ENCODE measurements at regions not wholly inside any gene's neighbourhood (a gene's known extent, or its start where the extent isn't known, plus 50 kb on each side); places are given as distances from the start of the nearest gene placed in this dataset.

DNA sequence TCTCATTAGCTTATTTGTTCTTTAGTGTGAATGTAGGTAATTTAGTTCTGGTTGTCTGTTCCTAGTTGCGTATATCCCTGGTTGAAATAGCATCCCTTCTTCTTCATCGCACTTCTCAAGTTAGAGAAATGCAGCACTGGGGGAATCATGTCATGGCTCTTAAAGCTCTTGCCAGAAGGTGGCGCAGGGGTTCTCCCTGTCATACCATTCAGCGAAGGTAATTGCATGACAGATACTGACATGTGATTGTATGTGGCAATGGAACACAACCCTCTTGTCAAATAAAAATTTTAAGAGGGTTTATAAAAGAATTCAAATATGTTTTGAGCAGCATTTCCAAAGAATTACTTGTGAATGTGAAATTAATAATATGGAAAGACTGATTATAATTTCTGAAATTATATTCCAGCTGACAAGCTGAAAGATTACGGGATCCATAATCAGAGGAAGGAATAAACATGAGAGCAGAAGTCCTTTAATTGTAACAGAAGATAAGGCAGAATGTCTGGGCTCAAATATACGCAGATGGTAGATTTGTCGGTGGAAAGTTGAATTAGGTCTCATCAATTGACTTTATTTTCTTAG lies 411.7 kb downstream of the DSEL start:
- no peaks in the 10 kb centered on the region for H3K36me3 ChIP-seq (ENCODE audit: control insufficient read depth in 4 of 4, insufficient read depth in 4 of 4, low read length in 4 of 4)
- peaks cover 0 to 3% (median 0%) of the 10 kb centered on the region in 5 donors for H3K4me1 ChIP-seq (ENCODE audit: control insufficient read depth in 5 of 5, insufficient read depth in 5 of 5, low read length in 5 of 5)
- no peak overlapping the region for H3K27ac ChIP-seq (ENCODE audit: low read depth in 1 of 2, low read length in 1 of 2)
- ATAC-seq (ENCODE audit: insufficient read depth, low FRiP score) (peak; percentile 53), DNase-seq (peak; percentile 46 to 69 (median 60))
- H3K27me3 ChIP-seq (ENCODE audit: control insufficient read depth in 3 of 3, insufficient read depth in 3 of 3, low read length in 2 of 3) = no peaks in the 10 kb centered on the region
- no peaks in the 10 kb centered on the region for H3K9me3 ChIP-seq (ENCODE audit: control insufficient read depth in 4 of 4, insufficient read depth in 3 of 4, low read length in 3 of 4)
- H3K9ac ChIP-seq (ENCODE audit: insufficient read depth in 1 of 2, low read length in 2 of 2) = no peak overlapping the region
- TF ChIP-seq, protein P1, sequence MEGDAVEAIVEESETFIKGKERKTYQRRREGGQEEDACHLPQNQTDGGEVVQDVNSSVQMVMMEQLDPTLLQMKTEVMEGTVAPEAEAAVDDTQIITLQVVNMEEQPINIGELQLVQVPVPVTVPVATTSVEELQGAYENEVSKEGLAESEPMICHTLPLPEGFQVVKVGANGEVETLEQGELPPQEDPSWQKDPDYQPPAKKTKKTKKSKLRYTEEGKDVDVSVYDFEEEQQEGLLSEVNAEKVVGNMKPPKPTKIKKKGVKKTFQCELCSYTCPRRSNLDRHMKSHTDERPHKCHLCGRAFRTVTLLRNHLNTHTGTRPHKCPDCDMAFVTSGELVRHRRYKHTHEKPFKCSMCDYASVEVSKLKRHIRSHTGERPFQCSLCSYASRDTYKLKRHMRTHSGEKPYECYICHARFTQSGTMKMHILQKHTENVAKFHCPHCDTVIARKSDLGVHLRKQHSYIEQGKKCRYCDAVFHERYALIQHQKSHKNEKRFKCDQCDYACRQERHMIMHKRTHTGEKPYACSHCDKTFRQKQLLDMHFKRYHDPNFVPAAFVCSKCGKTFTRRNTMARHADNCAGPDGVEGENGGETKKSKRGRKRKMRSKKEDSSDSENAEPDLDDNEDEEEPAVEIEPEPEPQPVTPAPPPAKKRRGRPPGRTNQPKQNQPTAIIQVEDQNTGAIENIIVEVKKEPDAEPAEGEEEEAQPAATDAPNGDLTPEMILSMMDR (IDR thresholded peaks at IDR 0.05; ENCODE audit: control extremely low read depth, extremely low read depth) = peak; percentile 24
- 37 to 43% methylated on average over 7 of the region's 7 CpGs for WGBS, 2 donors
- H3K4me3 ChIP-seq = no peak overlapping the region

DNA sequence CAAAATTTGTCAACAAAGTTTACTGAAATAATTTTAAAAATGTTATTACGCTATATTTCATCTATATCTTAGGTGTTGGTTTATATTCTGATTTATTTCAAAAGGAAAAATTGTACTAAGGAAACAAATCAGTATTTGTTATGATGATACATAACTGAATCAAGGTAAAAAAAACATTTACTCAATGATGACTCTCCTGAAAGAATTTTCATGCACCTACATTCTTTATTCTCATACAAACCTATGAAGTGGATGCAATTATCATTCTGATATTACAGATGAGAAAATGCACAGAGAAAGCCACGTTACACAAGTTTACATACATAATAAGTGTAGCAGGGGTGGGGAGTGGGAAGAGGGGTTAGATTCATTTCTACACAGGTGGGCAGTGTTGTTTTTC lies 422.4 kb downstream of the DSEL start:
- DNase-seq = no peak
- no peaks in the 10 kb centered on the region for H3K27me3 ChIP-seq (ENCODE audit: control insufficient read depth in 3 of 3, insufficient read depth in 3 of 3, low read length in 2 of 3)
- no peak overlapping the region for H3K9ac ChIP-seq (ENCODE audit: insufficient read depth in 1 of 2, low read length in 2 of 2)
- no peak overlapping the region for H3K4me3 ChIP-seq
- H3K27ac ChIP-seq (ENCODE audit: low read depth in 1 of 2, low read length in 1 of 2) = no peak overlapping the region
- H3K9me3 ChIP-seq (ENCODE audit: control insufficient read depth in 4 of 4, insufficient read depth in 3 of 4, low read length in 3 of 4) = no peaks in the 10 kb centered on the region
- no peaks in the 10 kb centered on the region for H3K36me3 ChIP-seq (ENCODE audit: control insufficient read depth in 4 of 4, insufficient read depth in 4 of 4, low read length in 4 of 4)
- no peaks in the 10 kb centered on the region for H3K4me1 ChIP-seq (ENCODE audit: control insufficient read depth in 5 of 5, insufficient read depth in 5 of 5, low read length in 5 of 5)
- TF ChIP-seq, protein P1 (IDR thresholded peaks at IDR 0.05; ENCODE audit: control extremely low read depth, extremely low read depth) = no peak
- WGBS, 2 donors = 79 to 89% methylated on average over 2 of the region's 2 CpGs
- ATAC-seq (ENCODE audit: insufficient read depth, low FRiP score) = no peak

DNA sequence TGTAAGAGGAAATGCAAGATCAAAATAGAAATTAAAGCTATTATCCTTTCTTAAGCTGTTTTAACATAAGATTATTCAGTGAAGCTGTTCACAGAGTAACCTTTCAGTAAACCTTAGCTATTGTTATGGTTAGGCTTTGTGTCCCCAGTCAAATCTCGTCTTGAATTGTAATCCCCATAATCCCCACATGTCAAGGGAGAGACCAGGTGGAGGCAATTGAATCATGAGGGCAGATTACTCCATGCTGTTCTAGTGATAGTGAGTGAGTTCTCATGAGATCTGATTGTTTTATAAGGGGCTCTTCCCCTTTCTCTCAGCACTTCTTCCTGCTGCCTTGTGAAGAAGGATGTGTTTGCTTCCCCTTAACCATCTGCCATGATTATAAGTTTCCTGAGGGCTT lies 424.4 kb downstream of the DSEL start:
- no peak overlapping the region for H3K27ac ChIP-seq (ENCODE audit: low read depth in 1 of 2, low read length in 1 of 2)
- DNase-seq (no peak), ATAC-seq (ENCODE audit: insufficient read depth, low FRiP score) (no peak)
- H3K27me3 ChIP-seq (ENCODE audit: control insufficient read depth in 3 of 3, insufficient read depth in 3 of 3, low read length in 2 of 3) = no peaks in the 10 kb centered on the region
- 56 to 64% methylated on average over 1 of the region's 1 CpG for WGBS, 2 donors
- H3K4me1 ChIP-seq (ENCODE audit: control insufficient read depth in 5 of 5, insufficient read depth in 5 of 5, low read length in 5 of 5) = no peaks in the 10 kb centered on the region
- H3K9me3 ChIP-seq (ENCODE audit: control insufficient read depth in 4 of 4, insufficient read depth in 3 of 4, low read length in 3 of 4) = no peaks in the 10 kb centered on the region
- H3K36me3 ChIP-seq (ENCODE audit: control insufficient read depth in 4 of 4, insufficient read depth in 4 of 4, low read length in 4 of 4) = no peaks in the 10 kb centered on the region
- TF ChIP-seq, protein P1 (IDR thresholded peaks at IDR 0.05; ENCODE audit: control extremely low read depth, extremely low read depth) = no peak
- H3K4me3 ChIP-seq = no peak overlapping the region
- H3K9ac ChIP-seq (ENCODE audit: insufficient read depth in 1 of 2, low read length in 2 of 2) = no peak overlapping the region
